ENCODE measurements at regions not wholly inside any gene's neighbourhood (a gene's known extent, or its start where the extent isn't known, plus 50 kb on each side); places are given as distances from the start of the nearest gene placed in this dataset.

DNA sequence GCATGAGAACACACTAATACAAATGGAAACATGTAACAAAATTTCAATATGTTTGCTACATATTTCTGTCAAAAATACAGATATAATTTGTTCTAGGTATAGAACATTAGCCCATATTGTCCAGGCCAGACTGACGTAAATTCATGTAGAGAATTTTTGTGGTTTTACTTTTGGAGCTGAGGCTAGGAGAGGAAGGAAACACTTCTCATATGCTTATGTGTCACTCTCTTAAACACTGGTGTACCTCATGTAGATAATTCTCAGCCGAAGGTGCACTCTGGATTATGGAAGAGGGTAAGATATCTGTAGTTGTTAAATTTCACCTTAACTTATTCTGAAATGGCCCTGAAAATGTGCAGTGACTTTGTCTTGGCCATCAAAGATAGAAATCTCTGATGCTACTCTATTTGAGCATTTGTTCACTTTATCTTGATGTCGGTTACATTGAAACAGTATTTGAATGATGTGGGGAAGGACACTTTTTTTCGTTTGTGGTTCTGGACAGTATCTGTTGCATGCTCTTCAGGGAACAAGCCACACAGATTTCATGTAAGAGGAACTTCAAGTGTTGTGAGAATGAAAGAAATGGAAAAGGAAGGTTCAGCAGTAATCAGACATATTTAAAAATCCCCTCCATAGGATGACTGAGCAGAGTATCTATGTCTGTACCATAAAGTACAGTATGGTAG, 202.7 kb downstream of the SPATA31D1 start:
- TF ChIP-seq, protein P1, sequence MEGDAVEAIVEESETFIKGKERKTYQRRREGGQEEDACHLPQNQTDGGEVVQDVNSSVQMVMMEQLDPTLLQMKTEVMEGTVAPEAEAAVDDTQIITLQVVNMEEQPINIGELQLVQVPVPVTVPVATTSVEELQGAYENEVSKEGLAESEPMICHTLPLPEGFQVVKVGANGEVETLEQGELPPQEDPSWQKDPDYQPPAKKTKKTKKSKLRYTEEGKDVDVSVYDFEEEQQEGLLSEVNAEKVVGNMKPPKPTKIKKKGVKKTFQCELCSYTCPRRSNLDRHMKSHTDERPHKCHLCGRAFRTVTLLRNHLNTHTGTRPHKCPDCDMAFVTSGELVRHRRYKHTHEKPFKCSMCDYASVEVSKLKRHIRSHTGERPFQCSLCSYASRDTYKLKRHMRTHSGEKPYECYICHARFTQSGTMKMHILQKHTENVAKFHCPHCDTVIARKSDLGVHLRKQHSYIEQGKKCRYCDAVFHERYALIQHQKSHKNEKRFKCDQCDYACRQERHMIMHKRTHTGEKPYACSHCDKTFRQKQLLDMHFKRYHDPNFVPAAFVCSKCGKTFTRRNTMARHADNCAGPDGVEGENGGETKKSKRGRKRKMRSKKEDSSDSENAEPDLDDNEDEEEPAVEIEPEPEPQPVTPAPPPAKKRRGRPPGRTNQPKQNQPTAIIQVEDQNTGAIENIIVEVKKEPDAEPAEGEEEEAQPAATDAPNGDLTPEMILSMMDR (conservative IDR thresholded peaks at IDR 0.05; ENCODE audit: low read depth, low read length): no peak
- TF ChIP-seq EZH2 (IDR thresholded peaks at IDR 0.05; ENCODE audit: low read length, unreplicated experiment): no peak
- TF ChIP-seq EZH2phosphoT487 (IDR thresholded peaks at IDR 0.05; ENCODE audit: borderline replicate concordance, low read length): no peak

Data from PC-3 (cell line).